Inflammatory macrophage treated with lipopolysaccharide for 4 hours (primary cell): ENCODE measurements at regions not wholly inside any gene's neighbourhood (a gene's known extent, or its start where the extent isn't known, plus 50 kb on each side); places are given as distances from the start of the nearest gene placed in this dataset.

ENCODE experiments used
- DNase-seq: peaks from one replicate; pipeline ENCODE4 v3.0.0-alpha.2; 2020

DNA sequence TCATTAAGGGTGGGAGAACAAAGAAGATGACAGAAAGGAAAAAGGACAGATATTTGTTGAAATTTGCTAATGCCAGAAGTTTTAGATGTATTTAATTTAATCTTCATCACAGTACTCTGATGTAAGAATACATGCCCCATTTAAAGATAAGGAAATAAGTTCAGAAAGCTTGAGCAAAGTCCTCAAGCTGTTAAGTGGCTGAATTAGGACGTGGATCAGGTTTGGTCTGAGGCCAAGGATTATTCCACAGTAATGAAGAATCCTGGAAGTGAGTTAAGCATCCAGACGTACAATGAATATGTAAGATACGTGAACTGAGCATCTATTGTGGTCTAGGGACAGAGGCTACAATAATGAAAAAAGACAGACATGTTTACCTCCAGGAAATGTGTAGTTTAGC is 671.3 kb downstream of the PRELID2 start:
- DNase-seq = no peak

DNA sequence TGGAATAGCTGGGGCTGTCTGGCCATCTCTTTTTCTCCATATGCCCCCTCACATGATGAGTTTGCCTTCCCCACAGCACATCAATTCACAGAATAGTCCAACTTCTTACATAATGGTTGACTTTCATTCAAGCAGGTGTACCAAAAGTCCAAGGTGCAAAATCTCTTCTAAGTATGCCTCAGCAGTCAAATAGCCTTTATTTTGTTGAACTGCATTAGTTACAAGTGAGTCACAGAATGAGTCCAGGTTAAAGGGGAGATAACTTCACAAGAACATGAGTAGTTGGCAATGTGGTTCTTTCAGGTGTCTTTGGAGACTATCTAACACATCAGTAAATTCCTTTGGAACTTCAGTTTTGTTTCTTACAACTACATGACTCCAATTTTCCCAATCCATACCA is 672.5 kb downstream of the PRELID2 start:
- no peak for DNase-seq

DNA sequence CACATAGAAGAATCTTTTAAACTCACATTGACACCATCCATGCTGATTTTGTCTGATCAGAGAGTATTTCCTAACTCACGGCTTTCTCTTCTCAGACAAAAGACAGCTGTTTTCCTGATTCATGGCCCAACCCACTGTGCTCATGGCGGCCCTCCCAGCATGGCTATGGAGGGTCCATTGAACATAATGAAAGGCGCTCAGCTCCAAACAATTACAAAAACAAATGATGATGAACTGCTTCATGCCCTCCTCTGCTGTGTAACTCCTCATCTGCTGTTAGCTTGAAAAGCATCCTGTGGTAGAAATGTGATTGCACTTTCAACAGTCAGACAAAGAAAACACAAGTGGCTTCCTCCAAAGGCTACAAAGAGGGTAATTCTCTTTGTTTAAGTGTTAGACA is 673.8 kb downstream of the PRELID2 start:
- DNase-seq = no peak

DNA sequence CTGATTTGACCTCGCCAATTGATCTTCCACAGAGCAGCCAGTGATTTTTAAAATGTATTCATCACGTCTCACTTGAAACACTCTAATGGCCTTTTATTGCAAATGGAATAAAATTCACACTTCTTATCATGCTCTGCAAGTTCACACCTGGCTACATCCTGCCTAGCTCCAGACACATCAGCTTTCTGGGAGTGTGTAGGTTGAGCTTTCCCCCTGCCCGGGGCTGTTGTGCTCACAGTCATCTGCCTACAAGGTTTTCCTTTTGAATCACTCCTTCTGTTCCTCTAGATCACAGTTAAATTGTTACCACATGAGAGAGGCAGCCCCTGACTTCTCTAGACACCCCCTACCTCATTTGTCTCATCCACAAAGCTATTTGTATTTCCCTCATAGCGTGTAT is 674.5 kb downstream of the PRELID2 start:
- DNase-seq = no peak

DNA sequence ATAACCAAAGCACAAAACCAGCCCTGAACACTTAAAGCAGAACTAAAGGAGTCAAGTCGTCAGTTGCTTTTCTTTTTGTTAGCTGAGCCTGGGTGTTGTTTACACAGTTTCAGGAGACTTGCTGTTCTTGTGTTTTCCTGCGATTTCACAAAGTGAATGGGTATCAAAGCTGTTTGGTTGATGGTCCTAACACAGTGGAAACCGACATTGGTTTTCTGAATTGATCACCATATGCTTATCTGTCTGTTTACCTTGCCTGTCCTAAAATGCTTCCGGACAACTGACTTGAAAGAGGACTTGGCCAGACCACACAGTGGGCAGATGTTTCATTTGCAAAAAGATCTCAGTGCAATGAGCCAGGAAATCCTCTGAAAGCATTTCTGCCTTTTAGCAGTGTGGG is 676.4 kb downstream of the PRELID2 start:
- no peak for DNase-seq

DNA sequence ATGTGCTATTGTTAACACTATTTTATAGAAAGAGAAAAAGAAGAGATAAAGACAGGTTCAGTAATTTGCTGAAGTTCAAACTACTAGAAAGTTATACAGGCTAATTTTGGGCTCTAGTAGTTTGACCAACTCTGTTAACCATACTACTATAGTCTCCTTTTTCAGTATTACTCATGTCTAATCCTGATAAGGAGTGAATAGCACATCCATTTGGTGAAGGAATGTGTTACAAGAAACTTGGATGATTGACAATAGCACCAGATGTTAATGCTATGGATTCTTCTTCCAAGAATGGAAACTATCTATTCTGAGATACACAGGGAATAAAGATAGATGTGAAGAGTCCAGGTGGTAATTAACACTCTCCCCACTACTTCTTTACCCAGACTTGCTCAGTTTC is 677.3 kb downstream of the PRELID2 start:
- DNase-seq = no peak

DNA sequence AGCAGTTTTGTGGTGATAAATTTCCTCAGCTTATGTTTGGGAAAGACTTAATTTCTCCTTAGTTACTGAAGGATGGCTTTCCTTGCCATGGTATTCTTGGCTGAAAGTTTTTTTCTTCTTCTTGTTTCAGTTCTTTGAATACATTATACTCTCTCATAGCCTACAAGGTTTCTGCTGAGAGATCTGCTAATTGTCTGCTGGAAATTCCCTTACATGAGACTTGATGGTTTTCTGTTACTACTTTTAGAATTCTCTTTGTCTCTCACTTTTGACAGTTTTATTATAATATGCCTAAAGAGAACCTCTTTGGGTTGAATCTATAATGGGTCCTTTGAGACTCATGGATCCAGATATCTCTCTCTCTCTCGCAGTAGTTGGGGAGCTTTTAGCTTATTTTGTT is 693.6 kb downstream of the PRELID2 start:
- no peak for DNase-seq

DNA sequence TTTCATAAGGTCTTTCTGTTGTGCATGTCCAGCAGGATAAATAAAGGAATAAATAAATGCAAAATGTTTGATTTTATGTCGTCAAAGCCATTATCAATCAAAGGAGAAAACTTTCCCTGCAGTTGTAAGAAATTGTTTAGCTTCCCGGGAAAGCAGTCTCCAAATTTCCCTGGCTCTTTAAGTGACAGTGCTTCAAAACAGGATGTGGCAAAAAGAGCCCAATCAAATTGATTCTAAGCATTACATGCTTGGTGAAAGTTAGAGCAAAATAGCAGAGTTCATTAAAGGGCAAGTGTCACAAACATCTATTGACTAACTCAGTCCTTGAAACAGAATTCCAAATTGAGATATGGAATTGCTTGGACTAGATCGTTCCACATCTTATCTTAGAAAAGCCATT is 704.1 kb downstream of the PRELID2 start:
- DNase-seq = no peak

DNA sequence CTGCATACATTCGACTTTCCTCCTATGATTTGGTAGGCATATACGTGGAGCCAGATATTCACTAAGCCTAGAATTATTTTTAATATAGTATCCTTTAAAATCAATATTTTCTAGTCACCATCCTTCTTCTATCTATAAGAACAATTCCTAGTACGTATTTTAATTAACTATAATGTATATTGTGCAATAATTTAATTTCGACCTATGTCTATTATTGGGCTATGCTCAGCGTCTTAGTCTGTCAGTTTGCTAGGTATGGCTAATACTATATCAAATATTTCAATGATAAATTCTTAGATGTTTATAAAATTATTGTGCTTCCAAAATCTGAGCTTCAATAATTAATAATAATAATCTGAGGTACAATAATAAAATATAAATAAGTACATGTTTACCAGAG is 705.3 kb downstream of the PRELID2 start:
- no peak for DNase-seq

DNA sequence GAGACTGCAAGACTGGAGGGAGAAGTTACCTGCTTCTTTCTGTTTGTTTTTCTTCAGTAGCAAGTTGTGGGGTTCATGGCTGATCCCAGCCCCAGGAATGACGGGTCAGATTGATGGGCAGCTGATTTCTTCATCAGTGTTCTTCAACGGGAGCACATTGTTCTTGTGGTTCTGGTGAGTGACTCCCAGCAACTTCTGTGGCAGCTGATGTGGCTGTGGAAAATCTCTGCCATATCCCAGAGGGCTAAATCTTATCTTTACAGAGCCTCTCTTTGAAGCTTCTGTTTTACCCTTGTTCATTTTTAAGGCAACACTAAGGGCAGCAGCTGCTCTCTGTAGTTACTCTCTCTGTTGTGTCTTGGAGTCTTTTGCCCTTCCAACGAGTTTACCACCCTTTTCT is 710.3 kb downstream of the PRELID2 start:
- DNase-seq = no peak

DNA sequence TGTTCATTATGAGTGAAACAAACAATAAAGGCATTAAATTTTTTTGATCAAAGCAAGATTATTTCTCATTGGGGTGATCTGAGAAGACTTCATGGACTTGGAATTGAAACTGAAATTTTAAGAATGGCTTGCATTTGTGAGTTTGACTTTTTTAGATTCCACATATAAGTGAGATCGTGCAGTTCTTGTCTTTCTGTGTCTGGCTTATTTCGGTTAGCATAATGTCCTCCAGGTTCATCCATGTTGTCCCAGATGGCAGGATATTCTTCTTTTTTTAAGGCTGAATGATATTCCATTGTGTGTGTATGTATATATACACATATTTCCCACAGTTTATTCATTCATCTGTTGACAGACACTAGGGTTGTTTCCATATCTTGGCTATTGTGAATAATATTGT is 716.5 kb downstream of the PRELID2 start:
- DNase-seq = no peak

DNA sequence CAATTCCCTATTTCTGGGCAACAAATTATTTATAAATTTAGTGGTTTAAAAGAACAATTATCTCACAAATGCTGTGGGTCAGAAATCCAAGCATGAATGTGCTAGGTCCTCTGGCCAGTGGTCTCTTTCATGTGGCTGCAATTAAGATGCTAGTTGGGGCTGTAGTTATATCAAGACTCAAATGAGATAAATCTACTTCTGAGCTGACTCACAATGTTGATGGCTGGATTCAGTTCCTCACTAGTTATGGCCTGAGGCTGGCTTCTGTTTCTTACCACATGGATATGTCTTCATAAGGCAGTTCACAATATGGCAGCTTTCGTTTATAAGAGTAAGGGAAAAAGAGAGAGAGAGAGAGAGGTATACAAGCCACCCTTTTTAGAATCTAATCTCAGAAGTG is 717.0 kb downstream of the PRELID2 start:
- DNase-seq = no peak

DNA sequence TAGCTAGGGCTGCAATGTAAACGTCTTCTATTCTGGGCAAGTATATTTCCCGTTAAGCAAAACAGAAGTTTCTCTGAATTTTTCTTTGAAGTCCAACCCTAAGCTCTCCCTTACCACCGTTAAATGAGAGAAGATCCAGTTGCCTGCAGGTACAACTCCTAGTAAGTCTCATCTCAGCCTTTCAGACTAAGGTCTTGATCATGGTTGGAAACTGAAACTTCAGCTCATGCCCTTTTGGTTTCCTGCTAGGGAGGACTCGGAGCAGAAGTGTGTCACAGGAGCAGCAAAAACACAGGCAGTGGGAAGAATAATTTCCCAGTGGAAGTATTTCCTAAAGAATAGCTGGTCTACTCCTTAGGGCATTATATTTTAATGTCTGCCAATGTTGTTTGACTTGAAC is 717.9 kb downstream of the PRELID2 start:
- no peak for DNase-seq

DNA sequence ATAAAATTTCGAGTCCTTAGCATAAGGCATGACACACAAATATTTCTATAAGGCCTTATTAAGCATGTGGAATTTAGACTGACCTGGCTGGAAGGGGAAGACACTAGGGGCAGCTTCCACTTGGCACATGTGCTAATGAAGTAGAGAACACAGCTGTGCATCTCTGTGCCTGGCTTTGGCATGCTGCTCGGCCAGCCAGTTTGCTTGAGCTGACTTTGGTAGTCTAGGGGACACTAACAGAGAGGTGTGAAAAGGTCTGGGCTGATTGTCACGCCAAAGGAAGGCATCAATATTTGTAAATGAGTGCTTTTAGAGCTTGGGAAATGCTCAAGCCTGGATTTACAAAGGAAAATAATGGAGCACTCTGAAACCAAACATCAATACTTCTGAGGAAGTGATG is 723.7 kb downstream of the PRELID2 start:
- DNase-seq = no peak

DNA sequence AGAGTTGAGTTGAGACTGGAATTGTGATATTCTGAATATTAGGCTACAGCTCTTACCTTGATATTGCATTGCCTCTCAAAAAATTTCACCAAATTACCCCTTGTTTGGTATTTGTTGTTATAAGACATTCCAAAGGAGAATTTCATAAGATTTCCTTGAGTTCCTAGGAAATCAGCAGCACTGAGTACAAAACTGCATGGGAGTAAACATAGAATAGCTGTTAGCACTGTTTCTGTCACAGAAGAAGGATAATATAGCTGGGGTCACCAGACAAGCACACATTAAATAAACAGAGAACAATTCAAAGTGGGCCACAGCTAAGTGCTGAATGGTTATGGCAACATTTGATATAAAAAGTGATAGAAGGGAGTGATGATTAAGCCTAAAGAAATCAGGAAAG is 724.3 kb downstream of the PRELID2 start:
- no peak for DNase-seq

DNA sequence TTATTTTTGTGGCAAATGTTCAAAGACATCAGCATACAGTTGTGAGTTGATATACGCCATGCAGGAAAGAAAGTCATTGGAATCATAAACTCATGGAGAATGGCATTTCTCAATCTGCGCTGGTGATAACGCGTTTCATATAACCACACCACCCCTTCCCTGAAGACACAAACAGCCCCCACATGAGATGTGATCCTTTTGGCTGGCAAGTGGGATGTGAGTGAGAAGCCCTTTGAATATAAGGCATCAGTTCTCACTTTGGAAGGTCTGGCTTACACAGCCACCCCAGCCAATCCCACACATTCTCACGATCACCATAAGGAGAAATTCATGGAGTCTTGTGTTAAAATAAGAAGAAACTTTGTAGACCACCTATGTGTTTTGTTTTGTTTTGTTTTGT is 725.0 kb downstream of the PRELID2 start:
- no peak for DNase-seq

DNA sequence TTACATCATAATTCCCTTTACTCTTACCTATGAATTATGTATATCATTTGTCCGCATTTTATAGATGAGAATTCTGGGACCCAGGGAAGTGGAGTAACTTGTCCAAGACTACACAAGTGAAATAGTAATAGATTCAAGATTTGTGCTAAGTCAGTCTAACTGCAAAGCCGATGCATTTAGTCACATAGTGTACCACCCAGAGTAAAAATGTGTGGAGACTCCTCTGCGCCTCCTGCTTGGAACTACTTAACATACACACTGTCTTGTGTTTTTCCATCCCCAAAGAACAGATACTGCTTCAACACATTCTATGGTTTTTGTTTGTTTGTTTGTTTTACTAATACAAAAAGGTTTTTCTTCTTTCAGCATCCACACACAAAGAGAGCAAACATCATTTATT is 729.8 kb downstream of the PRELID2 start:
- DNase-seq = no peak

DNA sequence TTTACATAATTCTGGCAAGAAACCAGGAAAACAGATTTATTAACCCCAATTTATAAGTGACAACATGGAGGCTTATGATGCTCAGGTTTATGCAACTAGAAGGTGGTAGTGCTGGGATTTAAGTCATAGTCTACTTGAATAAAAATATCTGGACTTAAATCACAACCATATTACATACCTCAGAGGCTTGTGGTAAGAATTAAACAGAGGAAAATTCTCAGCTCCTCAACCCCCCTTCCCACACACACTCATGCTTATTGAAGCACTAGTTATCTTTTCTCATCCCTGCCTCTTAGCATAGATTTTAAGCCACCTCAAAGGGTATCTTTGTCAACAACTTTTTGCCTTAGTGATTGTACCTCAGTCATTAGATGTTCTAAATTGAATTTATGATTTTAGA is 731.0 kb downstream of the PRELID2 start:
- no peak for DNase-seq

DNA sequence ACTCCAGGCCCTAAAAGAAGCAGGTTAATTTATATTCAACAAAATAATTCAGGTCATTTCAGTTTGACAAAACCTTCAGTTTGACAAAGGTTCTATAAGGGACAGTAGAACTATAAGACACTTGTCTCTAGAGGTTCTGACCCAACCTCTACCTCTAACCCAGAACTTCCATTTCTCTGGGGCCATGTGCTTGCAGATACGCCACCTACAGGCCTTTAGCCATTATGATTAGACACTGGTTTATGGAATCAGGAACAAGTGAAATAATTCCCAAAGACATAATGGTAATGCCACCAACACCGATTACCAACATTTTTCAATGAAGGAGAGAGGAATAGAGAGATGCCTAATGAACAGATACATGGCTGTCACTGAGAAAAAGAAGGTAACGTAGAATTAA is 733.9 kb downstream of the PRELID2 start:
- DNase-seq = no peak

DNA sequence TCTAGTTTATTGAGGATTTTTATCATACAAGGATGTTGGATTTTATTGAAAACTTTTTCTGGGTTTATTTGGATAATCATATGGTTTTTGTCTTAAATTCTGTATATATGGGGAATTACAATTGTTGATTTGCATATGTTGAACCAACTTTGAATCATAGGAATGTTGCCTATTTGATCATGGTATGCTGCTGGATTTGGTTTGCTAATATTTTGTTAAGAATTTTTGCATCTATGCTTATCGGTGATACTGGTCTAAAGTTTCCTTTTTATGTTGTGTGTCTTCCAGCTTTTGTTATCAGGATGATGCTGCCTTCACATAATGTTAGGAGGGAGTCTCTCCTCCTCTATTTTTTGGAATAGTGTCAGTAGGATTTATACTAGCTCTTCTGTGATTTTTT is 745.0 kb downstream of the PRELID2 start:
- no peak for DNase-seq

DNA sequence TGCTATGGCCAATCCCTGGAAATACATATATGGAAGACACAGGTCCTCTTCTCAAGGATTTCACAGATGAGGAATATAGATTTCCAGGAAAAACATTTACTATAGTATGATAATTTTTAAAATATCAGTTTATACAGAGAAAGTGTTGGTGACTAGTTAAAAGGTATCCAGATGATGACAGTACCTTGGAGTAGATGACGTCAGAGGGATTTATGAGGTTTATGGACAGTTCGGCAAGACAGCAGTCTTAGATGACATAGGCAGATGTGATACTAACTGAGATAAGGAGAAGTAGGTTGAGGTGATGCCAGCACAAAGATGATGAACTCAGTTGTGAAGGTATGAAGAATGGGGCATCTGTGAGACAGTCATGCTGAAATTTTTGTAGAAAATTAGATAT is 750.3 kb downstream of the PRELID2 start:
- no peak for DNase-seq

DNA sequence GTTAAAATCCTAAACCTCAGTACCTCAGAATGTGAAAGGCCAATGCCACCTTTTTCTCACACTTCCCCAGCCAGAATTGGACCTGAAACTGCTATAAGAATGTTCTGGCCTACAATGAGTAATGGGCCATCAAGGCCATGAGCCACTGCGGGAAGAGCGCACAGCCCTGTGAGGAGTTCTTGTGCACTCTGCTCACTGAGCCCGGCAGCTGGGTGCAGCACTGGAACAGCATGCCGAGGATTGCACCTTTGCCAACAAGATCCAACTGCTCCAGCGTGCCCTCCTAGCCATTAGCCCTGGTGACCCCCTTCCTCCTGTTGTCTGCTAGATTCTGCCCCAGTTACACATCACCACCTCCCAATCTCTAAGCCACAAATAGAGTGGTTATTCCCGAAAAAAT is 758.1 kb downstream of the PRELID2 start:
- no peak for DNase-seq

DNA sequence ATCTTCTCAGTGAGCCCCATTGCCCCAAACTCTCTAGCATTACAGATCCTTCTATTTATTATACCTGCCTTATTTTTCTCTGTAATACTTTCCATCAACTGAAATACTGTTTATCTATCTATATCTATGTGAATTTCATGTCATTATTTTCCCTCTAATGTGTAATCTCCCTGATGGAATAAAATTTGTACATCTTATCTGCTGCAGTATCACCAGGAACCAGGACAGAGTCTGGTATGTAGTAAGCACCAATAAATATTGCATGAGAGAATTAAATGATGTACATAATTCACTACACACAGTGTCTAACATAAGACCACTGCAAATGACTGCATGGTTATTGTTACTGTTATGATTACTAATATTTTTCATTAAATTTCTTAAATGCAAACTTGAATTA is 759.1 kb downstream of the PRELID2 start:
- DNase-seq = no peak

DNA sequence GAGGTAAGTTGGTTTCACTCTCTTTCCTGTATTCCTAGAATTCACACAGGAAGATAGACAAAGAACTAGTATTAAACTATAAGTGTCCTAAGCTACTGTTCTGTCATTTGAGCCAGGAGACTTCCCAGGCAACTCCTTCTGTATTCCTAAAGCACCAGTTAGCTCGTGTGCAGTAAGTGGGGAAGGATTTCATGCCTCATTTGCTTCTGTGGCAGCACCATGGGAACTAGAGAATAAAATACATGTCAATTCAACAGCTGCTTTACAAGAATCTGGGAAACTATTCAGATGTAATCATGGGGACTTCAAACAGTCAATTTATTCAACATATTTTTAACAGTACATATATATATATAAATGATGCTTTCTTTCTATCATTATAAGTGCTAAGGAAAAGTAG is 762.3 kb downstream of the PRELID2 start:
- DNase-seq = no peak

DNA sequence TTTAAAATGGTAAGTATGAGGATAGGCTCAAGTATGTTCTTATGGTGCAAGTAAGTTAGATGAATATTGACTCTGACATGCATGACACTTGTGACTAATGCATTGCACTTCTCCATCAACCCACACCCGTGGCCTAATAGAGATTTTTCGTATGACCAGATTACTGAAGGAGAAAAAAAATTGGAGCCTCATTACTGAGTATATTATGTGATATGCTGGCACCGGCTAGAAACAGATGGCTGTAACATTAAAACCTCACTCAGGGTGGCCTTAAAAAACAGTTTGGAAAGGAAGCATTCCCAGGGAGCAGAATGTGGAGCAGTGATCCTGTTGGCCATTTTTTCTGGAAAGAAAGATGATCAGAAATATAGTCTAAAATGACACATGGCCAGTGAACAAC is 766.4 kb downstream of the PRELID2 start:
- no peak for DNase-seq

DNA sequence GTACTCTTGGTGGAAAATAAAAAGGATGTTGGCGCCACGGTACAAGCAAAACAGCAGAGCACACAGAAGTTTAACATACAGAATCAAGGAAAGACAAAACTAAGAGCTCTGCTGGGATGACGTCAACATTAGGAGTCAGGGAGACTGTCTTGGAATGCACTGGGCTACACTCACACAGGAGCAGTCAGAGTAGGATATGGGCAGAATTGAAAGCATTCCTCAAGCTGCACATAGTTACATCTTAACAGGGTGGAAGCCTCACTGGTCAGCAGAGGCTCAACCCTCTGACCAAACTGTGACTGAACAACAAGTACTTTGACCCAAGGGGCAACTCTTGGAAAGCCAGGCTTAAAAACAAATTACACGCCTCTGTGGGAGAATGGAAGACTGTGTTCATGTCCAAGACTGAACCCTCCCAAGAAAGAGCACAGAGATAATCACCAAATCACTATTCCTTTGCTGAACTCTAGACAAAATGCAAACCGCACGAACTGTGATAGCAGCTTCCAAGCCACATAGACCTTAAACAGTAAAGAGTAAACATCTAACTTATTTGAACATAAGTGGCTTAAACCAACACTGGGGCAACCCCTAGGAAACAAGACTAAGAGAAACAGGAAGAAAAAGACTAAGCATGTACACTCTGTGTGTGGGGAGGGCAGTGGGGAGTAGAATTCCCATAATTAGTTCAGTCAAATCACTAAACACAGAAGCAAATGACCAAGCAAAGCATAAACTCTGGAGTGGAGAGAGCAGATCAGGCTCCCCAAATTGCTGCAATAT is 772.7 kb downstream of the PRELID2 start:
- DNase-seq = no peak
